Hematopoietic multipotent progenitor cell treated with erythropoietin and hydrocortisone succinate and interleukin-3 and kit ligand, for 6 days (in vitro differentiated cells): ENCODE measurements at regions not wholly inside any gene's neighbourhood (a gene's known extent, or its start where the extent isn't known, plus 50 kb on each side); places are given as distances from the start of the nearest gene placed in this dataset.
"Not testable (repeated sequence)": the region's sequence is repeated elsewhere in the genome, so short reads cannot be mapped to it uniquely, and the experiment has no call there.

ENCODE experiments used
- DNase-seq: peaks from one replicate; pipeline ENCODE4 v3.0.0-alpha.2; 2015

DNA sequence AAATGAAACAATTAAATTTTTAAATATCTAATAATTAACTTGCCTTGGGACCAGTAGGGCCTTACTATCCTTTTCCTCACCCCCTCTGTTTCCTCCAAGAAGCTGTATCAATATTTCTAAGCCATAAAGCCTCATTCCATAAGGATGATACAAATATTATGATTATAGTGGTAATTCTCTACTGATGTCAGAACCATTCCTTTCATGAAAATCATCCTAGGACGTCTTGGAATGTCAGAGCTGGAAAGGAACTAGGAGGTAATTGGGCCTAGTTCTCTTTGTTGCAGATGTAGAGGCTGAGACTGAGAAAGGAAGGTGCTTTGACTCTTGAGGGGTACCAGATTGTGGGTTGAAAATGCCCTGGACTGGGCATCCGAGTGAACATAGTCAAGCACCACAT is 766.7 kb upstream of the GHITM start:
- DNase-seq, result no peak

DNA sequence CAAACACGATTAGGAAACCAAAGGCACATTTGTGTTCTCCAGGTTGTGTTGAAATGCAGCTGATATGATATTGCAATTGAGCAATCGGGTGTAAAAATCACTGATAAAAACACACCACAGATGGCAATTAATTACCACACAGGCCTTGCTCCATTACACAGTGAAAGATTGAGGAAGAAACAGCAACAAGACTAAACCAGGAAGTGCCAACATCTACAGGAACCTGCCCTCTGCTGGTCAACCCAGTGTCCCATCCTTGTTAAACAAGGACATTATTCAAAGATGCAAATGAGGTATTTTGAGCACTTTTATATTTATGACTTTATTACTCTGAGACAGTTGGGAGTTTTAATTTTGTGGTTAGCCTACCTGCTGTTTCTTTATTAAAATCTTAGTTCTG is 765.6 kb upstream of the GHITM start:
- DNase-seq, result peak; percentile 72

DNA sequence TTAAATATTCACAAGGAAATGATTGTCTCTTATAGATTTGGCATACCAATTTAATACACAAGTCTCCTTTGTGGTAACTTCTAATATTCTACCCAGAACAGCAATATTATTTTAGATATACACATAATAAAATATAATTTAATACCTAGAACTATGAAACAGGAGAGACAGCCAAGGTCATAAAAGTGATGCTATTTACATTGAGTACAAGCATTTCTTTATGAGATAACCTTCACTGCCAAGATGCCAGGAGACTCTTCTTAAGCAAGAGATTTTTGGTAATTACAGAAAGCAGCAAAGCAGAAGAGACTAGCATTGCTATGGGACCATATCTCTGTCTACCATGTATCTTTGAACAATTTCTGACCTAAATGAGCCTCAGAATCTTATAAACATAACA is 764.6 kb upstream of the GHITM start:
- no peak for DNase-seq

DNA sequence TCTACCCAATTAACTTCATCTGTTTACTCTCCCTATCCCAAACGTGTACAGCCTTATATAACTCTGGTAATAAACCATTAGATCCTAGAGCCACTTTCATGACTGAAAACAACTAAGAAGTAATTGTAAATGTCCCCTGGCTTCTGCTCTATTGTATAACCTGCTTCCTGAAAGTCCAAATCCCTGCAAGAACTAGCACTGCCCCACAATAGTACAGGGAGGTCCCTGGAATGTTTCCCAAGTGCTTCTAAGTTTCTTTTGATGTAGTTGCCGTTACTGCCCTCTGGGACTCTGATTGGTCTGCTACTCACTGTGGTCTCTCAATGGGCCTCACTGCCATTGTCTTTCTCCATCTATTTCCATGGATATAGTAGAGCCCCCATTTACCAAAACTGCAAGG is 764.0 kb upstream of the GHITM start:
- no peak for DNase-seq

DNA sequence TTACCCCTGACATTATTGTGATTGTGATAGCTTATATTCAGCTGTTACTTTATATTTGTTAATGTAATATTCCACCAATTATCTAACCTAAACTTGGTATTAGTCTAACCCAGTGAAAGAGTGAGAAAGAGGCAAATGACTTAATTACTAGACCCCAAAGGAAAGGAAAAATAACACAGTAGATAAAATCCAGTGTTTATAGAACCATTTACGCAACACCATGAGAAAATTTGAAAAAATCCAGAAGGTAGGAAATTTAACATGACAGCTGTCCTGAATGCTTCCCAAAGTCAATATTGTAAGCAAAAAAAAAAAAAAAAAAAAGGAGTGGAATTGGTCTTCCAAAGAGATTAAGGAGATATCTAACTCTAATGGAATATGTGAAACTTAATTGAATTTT is 741.5 kb upstream of the GHITM start:
- DNase-seq, result no peak

DNA sequence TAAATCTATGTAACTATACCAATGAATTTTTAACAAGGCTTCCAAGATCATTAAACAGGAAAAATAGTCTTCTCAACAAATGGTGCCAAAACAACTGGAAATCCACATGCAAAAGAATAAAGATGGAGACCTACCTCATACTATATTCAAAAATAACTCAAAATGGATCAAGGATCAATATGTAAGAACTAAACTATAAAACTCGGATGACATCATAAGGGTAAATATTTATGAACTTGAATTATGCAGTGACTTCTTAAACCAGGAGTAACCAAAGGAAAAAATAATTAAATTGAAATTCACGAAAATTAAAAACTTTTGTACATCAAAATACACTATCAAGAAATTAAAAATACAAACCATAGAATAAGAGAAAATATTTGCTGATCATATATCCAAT is 728.7 kb upstream of the GHITM start:
- no peak for DNase-seq

DNA sequence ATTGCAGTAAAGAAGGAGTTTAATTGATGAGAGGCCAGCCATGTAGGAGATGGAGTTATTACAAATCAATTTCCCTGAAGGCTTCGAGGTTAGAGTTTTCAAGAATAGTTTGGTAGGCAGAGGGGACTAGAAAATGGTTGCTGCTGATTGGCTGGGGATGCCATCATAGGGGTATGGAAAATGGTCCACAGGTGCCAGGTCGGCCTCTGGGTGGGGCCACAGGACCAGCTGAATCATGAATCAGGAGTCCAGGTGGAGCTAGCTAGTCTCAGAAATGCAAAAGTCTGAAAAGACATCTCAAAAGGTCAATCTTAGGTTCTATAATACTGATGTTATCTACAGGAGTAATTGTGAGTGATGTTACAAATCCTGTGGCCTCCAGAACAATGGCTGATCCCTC is 714.0 kb upstream of the GHITM start:
- no peak for DNase-seq

DNA sequence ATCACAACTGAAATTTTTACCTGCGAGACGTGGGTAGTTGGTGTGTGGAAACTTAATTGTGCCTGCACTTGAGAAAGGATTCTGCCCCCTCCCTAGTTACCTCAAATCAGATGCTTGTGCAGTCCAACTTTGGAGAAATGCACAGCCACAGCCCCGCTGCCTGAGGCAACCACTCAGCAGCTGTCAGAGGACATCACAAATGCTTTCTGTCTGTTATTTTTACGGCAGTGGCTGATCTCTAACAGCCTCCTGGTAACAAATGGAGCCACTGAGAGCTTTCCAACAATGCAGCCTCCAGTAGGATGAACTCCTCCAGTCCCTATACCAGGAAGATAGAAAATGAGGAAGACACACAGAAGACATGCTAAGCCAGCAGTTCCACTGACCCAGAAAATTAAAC is 712.2 kb upstream of the GHITM start:
- DNase-seq, result no peak

DNA sequence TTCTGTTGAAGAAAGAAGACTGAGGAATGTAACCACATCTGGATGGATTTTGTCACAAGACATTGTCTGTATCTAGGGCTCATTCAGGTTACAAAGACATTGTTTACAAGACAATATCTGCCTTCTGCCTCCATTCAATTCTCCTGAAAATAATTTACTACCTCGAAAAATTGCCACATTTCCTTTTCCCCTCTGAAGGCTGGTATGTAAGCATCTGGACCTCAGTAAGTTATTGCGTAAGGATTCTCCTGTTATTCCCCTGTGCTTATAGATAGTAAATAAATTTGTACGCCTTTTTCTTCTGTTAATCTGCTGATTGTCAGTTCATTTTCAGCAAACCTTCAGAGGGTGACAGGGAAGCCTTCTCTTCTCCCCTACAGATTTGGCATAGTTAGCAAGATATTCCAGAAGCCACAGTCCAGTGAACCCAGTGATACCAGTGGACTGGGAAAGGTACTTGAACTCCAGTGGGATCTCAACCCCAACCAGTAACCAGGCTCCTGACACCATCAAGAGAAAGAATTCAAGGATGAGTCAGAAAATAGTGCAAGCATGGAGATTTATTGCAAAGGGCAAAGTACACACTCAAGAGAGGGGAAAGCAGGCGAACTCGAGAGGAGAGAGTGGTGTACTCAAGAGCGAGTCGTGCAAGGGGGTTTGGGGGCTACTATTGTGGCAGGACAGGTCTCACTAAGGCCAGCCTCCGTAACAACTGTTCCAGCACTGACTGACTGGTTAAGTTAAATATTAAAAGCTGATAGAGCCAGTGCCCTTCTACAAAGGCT is 706.9 kb upstream of the GHITM start:
- no peak for DNase-seq

DNA sequence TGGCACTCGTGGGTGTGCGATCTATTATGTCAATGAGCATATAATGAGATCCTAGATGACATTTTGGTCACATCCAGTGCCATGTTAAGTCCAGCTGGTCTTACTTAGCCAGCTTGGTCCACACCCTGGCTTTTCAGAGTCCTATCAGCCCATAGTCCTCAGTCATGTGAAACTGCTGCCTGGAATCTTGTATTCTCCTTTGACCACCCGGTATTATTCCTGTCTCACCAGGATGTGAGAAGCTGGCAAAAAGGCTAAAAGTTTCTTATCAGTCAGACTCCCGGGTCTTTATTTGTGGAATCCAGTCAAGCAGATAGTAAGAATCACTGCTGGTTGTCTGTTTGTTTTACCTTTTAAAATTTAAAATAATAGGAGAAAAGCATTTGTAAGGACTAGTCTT is 705.6 kb upstream of the GHITM start:
- DNase-seq, result no peak

DNA sequence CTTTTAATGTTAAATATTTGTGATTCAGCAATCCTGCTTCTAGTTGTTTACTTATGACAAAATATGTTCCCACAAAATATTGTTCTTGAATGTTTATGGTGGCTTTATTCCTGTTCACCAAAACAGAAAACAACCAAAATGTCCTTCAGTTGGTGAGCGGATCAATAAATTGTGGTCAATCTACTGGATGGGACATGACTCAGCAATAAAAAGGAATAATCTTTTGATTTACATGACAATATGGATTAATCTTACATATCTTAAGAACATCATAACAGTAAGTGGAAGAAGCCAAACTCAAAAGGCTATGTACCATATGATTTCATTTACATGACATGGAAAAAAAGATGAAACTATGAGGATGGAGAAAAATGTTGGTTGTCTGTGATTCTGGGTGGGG is 691.3 kb upstream of the GHITM start:
- no peak for DNase-seq

DNA sequence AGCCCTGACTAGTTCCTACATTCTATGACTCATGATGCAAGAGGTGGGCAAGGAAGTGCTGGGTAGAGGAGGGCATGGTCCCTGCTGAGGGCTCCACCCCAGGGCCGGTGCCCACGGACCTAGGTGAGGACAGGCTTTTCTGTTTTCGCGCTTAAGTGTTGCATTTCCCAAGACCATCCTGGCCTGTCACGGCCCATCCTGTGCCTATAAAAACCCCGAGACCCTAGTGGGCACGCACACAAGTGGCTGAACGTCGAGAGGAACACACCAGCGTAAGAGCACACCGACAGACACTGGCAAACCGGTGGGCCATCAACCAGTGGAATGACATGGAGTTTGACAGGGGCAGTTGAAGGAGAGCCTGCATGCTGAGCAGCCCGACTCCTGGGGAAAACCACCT is 680.7 kb upstream of the GHITM start:
- DNase-seq, result no peak

DNA sequence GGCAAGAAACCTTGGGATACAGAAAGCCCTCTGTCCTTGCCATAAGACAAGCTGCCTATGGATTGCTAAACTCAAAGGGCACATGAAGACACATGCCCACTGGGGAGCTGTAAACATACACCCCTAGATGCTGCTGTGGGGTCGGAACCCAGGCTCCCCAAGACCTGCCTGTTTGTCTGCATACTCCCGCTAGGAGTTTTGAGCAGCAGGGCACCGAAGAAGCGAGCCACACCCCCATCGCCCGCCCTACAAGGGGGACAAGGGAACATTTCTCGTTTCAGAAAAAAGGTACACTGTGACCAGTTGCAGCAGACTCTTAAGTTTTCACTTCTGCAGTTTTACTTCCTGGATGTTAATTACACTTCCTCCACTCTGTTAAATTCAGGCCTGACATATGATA is 680.2 kb upstream of the GHITM start:
- DNase-seq, result no peak

DNA sequence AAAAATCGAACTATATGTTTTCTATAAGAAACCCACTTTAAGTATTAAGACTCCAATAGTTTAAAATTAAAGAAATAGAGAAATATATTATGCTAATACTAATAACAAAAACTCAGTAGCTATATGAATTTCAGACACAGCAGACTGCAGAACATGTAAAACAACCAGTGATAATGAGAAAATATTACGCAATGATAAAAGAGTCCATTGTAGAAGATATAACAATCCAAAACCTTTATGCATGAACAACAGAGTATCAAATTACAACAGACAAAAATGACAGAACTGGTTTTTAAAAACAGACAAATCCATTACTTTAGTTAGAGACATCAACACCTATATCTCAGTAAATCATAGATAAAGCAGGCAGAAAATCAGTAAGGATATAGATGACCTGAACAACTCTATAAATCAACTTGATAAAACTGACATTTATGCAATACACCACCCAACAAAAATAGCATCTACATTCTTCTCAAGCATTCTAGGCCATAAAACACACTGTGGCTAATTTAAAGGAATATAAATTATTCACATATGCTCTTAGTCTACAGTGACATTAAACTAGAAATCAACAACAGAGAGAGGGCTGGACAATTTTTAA is 669.5 kb upstream of the GHITM start:
- no peak for DNase-seq

DNA sequence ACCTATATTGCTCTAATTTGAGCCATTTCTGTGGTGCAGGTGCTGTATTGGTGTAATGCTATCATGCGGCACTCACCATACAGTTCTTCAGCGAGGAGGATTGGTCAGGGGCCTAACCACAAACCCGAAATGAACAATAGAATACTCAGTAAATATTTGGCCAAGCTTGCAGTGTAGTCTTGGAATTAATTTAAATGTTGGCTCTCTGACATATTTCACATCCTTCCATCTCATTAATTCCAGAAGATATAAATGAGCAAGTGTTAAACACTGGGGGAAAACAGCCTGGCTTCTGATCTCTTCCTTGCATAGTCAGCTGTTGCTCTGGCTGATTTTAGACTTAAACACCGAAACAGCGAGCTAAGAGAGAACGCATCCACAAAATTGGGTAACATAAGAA is 663.1 kb upstream of the GHITM start:
- DNase-seq, result no peak

DNA sequence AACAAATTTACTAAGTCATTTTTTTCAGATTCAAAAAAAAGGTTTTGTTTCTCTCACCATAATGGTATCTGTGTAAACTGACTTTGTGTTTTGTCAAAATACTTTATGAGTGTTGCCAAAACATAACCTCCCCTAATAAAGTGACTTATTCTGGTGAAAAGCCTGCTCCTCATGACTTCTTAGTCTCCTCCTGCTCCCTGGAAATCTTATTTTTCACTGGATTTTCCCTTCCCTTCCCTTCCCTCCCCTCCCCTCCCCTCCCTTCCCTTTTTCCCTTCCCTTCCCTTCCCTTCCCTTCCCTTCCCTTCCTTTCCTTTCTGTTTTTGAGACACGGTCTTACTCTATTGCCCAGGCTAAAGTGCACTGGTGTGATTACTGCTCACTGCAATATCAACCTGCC is 650.1 kb upstream of the GHITM start:
- DNase-seq, result no peak

DNA sequence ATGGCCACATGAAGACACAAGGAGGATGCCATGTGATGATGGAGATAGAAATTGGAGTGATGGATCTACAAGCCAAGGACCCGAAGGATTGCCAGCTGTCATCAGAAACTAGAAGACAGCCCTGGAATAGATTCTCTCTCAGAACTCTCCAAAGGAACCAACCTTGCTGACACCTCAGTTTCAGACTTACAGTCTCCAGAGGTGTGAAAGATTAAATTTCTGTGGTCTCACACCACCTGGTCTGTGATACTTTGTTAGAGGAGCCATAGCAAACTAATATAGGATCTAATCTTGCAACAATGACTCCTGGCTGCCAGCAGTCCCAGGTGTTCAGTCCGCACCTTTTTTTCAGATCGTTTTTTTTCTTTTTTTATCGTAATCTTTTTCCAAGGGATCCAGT is 647.3 kb upstream of the GHITM start:
- DNase-seq, result no peak

DNA sequence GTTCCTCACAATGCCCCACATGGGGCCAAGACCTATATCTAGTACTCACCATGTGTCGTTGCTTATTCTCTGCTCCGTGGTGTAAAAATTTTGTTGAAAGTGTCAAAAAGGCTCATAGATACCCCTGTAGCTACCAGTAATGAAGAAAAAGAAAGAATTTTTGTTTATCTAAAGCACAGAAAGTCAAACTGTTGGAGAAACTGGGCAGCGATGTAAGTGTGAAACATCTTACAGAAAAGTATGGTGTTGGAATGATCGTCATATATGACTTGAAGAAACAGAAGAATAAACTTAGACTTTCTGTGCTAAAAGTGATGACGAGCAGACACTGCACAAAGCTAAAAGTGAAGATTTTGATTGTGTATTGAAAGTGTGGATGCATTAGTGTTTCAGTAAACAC is 626.6 kb upstream of the GHITM start:
- DNase-seq, result no peak

DNA sequence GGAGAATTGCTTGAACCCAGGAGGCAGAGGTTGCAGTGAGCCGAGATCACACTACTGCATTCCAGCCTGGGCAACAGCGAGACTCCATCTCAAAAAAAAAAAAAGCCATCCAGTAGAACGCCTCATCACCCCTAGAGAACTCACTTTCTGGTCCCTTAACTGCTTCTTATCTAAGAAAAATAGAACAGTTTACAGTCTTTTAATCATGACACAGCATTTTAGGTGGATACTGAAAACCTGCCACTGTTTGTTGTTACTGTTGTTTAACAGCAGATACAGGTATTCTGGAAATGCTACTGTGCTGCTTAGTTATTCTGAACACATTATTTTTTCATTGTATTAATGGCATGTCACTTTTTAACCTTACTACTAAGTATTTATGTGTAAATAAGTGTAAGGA is 624.3 kb upstream of the GHITM start:
- DNase-seq, result no peak

DNA sequence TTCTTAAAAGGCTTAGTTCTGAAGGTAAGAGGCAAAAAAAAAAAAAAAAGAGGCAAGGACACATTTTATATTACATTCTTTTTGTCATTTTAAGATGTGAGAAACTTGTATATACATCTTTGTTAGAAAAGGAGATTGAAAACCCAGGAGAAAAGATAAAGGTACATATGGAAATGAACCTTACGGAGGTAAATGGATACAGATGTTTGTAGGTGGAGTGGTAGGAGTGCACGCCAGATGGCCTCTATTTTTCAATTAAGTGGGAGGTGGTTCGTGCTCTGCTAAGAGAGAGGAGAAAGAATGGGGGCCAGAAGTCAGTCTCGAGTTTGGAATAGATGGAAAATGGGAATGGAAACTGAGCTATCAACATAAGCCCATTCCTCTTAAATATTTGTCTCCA is 622.5 kb upstream of the GHITM start:
- DNase-seq, result no peak

DNA sequence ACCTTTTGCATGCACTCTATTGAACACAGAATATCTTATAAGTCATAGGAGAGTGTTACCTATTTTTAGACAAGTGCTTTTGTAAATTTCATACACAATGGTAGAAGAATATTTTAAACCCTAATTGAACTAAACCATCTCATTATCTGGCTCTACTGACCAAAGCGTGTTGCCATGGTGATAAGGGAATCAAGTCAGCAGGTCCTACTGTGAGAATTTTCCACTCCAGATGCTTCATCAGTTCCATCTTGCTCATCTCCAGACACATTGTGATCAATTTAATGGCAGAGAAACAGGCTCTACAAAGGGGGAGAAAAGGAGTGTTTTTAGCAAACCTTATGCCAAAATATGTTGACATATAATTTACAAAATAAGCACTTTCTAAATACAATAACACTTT is 621.9 kb upstream of the GHITM start:
- DNase-seq, result no peak

DNA sequence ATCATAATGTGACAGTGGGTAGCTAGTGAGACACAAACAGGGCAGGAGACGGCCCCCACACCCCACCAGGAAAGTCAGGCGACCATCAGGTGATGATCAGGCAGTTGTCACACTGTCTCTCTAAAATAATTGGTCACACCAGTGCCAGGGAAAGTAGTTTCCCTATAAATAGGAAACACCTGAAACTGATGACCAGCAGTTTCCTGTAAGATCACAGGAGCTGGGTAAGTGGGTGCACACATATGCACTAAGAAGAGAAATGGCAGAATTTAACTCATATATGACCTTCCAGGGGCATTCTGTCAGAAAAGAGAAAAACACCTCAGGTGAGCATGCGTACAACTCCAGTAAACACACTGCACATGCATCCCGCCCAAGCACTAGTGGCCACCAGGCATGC is 620.5 kb upstream of the GHITM start:
- no peak for DNase-seq

DNA sequence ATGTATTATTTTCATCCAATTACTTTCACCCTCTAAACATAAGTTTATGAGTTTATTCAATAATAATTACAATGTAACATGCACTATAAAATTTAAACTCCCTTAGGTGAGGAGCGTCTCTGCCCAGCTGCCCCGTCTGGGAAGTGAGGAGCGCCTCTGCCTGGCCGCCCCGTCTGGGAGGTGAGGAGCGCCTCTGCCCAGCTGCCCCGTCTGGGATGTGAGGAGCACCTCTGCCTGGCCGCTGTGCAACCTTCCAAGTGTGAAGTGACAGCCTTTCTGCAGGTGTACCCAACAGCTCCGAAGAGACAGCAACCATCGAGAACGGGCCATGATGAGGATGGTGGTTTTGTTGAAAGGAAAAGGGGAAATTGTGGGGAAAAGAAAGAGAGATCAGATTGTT is 618.9 kb upstream of the GHITM start:
- DNase-seq, result not testable (repeated sequence)

DNA sequence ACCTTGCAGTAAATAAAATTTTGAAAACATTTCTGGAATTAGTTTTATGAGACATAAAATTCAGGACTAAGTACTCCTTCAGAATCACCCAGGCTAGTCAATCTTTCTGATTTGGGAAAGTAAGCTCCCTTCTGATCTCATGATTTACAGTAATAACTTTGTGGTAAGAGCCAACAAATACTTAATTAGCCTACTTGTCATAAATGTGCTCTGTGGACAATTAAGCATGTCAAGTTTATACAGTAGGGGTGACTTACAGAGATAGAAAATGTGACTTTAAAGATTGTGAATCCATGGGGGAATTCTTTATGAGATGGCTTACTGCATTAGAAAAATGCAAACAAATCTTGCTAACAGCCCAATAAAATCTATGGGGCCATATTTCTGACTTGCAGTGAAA is 616.9 kb upstream of the GHITM start:
- DNase-seq, result no peak

DNA sequence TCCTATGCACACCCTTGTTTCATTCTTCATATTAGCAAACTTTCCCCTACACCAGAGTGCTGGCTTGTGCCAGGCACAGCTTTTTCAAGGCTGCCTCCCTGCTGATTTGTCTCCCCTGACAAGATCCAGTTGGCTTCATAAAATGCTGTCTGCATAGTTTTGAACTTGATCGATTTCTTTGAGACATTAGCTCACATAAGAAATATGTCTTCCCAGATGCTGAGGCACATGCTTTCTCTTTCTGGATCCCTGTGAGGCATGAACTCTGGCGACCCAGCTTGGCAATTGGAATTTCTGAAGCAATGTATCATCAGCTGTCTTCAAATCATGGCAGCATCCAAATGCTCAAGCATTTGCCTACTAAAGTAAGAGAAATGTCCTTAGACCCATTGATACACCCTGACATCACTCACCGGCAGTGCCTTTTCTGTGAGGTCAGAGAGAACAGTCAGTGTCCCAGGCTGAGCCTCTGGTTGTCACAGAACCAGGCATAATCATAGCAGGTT is 616.4 kb upstream of the GHITM start:
- DNase-seq, result no peak
